ENCODE measurements at regions not wholly inside any gene's neighbourhood (a gene's known extent, or its start where the extent isn't known, plus 50 kb on each side); places are given as distances from the start of the nearest gene placed in this dataset.

DNA sequence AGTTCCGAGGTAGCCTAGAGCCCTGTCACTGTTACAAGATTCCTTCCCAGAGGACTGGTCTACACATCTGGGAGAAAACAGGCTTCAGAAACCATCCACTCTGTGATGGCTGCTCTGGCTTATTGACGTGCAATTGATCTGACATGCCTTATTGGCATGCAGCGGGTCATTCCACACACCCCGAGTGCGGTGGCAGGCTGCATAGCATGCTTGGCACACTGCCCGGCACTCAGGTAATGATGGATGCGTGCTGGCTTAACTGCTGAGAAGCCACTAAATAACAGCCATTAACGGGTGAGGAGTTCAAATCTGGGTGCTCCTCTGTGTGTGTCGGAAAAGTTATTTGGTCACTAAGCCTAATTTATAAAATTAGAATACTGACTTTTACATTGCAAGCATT lies 67.9 kb upstream of the CDH4 start:
- DNase-seq (ENCODE audit: low read depth in 2 of 2), result no peak

DNA sequence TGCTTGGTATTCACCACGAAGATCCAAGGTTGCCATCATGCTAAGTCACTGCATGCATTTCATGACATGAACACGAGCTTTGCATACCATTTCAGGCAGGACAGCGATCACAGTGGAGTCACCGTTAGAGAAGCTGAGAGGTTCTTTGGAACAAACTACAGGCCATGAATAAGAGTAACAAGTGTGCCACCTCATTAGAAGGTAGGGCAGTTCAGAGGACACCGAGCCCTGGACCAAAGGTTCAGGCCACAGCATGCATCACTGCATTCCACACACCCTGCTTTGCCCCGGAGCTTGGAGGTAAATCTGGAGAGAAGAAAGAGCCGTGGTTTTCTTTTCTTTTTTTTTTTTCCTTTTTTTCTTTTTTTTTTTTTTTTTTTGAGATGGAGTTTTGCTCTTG lies 66.9 kb upstream of the CDH4 start:
- DNase-seq (ENCODE audit: low read depth in 2 of 2), result no peak

DNA sequence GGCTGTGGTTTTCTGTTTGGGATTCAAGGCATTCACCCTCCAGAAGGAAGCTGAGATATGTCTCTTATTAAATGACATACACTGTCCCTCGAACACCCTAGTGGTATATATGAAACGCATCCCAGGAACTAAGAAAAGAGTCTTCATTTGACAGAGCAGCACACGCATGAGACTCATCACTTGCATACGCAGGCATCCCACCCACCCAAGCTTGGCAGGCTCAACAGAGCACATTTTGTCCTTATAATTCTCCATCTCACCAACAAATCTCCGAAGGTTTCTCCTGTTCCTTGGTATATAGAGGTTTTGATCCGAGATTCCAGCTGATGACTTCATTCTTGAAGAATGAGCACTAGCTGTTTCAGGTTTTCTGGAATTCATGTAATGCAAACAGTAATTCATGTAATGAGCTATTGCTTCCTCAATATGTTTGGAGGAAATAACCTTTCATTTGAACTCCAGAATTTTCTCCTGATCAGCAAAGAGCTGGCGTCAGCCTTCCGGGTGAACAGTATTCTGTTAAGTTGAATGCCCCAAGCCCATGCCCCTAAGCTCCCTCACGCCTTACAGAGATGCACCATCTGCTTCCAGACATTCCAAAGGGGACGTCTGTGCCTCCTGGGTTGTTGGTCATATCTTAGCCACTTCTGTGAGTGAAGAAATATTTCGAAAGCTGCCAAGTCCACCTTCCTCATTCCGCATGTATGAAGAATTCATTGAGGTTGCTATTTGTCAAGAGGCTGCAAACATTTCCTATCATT lies 66.0 kb upstream of the CDH4 start:
- peak in 1 of 2 donors; percentile 65 for DNase-seq (ENCODE audit: low read depth in 2 of 2)

DNA sequence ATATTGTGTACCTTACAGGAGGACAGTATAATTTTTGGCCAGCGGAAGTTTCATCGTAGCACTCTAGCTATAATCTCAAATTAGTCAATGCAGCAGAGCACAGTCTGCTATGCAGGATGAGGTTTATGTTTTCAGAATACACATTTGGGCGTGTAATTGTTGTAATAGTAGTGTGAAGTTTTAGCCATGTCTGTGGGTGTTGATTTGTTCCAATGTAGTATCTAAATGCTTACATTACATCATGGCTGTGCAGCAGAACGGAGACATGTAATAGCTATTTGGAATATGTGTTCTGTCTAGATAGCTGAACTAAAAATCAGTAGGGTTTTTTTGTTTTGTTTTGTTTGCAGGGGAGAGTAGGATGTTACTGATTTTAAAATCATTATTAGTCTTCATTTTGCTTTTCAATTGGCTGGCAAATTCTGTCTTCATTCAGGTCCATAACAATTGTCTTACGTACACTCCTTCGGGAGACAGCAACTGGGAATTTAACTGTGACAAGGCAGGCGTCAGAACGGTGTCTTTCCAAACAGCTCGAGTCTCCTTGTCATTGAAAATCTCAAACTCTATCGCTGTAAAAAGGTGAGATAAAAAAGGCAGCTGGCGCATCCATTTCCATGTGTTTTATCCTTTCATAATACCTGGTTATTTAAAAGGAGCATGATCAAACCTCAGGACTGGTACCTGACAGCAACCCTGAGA lies 65.1 kb upstream of the CDH4 start:
- DNase-seq (ENCODE audit: low read depth in 2 of 2), result no peak

DNA sequence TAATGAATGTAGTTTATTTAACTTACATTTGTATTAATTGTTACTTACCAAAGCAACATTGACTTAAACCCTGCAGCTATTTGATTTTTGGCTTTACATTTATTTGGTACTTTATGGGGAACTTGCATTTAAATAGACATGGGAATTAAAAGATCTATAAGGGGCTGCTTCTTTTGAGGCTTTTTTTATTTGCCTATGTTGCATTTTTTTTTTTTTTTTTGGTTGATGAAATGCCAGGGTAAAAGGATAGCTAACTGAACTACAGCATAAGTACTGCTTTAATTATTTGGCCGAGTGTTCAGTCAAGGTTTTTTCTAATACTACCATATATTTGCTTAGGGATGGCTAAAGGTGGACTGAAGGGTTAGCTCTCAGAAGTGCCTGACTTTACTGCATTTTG lies 62.5 kb upstream of the CDH4 start:
- DNase-seq (ENCODE audit: low read depth in 2 of 2), result no peak

DNA sequence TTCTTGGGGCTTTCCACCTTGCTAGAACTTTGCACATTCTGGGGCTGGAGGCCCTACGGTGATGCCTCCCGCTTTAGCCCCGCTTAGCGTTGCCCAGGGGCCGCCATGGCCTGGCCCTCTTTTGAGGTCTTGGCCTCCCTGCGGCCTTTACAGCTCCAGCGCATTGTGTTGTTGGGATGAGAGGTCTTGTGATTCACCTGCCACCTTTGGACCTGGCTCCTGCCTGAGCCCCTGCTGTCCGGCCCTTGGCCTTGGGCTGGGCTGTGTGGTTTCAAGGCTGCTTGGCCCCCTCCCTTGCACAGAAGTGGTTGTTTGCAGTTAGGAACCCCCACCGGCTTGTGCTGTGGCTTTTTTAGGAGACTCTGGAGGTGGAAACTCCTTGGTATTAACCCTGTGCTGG lies 61.0 kb upstream of the CDH4 start:
- no peak for DNase-seq (ENCODE audit: low read depth in 2 of 2)

DNA sequence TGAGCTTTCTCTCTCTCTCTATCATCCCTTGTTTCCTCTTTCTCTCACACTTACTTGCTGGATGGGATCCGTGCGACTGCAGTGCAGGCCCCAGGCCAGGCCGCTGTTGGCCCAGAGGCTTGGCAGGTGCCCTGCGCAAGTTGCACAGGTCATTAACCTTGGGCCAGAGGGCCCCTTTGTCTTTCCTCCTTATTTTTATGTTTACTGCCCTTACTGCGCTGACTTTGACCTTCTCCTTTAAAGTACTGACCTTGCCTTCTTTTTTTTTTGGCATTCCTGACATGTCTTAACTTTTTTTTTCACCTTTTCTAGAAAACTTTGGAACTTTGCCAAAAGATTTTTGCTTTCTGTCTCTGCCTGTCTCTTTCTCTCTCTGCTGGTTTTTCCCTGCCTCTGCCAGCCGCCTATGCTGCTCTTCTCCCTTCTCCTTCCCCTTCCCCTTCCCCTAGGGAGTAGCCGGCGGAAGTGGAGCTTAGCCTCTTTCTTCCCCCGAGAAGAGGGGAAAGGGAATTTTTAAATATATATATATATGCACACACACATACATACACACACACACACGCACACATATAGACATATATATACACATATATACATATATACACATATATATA lies 59.6 kb upstream of the CDH4 start:
- DNase-seq (ENCODE audit: low read depth in 2 of 2), result no peak

DNA sequence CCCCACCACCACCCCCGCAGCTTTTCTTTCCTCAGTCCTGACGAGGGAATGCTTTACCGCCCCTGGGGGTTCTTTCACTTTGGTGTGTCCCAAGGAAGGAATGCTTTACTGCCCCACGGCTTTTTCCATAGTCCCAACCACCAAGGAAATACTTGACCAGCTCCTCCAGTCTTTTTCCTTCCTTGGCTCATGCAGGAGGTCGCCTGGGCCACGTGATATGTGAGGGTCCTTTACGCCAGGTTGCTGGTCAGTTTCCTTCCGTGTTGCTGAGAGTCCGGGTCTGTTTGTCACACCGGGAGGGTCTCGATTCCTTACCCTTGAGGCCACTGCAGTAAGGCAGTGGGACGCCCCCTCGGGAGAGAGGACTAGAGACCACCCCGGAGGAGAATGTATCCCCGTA lies 58.9 kb upstream of the CDH4 start:
- DNase-seq (ENCODE audit: low read depth in 2 of 2), result no peak
